ENCODE measurements at regions not wholly inside any gene's neighbourhood (a gene's known extent, or its start where the extent isn't known, plus 50 kb on each side); places are given as distances from the start of the nearest gene placed in this dataset.
"Not testable (repeated sequence)": the region's sequence is repeated elsewhere in the genome, so short reads cannot be mapped to it uniquely, and the experiment has no call there.

DNA sequence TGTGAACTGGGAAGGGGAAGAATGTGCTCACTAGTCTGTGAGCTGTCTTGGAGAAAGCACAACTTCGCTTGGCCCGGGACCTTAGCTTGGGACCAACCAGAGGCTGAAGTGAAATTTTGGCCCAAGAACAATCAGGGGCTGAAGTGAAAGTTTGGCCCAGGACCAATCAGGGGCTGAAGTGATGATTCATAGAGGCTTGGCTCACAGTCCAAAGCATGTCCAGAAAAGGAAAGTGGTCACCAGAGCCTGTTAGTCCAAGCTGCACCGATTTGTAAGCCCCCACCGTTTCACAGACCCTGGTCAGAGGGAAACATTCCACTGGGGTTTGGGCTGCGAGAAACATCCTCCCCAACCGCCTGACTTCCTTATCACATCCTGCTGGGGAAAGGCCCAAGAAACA is 763.3 kb downstream of the SPATA31A7 start:
- peak in 1 of 4 donors; percentile 8 for DNase-seq (ENCODE audit: low read depth in 4 of 4, low spot score in 3 of 4)

DNA sequence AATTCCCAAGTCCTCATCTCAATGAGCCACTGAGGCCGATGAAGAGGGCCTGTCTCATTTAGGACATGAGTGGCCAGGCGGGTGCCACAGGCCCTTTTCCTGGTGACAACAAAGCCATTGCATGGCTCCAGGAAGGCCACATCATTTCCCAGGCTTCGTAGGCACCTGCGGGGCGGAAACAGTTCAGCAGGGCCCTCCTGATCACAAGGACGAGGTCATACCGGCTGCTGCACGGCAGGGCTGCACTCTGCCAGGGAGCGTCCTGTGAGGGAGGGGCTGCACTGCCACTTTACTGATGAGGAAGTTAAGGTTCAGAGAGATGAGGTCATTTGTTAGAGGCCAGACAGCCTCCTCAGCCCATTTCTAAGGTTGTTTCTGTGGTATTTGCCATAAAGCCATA is 781.8 kb downstream of the SPATA31A7 start:
- DNase-seq (ENCODE audit: low read depth in 4 of 4, low spot score in 3 of 4): not testable (repeated sequence)

DNA sequence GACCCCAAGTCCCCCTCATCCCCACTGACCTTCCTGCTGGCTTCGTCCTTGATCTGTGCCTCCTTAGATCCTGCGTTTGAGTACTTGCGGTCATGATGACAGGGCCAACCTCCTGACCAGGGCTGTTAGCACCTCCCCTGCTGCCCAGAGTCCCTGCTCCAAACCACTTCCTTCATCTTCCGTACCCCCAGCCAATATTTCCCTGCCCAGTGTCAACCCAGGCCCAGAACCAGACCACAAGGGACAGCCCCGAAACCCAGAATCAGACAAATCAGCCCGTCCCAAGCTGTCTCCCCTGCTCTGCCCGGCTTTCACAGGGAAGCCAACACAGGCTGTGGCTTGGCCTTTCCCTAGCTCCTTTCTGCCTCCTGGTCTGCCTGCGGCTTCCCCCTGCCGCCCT is 784.7 kb downstream of the SPATA31A7 start:
- DNase-seq (ENCODE audit: low read depth in 4 of 4, low spot score in 3 of 4): not testable (repeated sequence)

DNA sequence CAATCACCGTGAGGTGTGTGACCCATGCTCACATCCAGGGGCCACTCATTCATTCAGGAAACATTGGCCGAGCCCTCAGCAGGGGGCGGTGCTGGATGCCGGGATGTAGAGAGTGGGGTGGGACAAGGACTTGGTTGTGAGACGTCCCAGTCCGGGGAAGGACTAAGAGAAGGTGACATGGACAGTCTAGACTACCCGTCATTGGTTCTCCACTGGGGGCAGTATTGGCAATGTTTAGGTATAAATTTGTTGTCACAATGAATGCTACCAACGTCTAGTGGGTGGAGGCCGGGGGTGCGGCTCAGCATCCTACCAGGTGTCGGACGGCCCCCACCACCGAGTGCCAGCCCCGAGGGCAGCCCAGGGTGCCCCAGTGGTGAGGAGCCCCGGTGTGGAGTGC is 786.5 kb downstream of the SPATA31A7 start:
- not testable (repeated sequence) for DNase-seq (ENCODE audit: low read depth in 4 of 4, low spot score in 3 of 4)

DNA sequence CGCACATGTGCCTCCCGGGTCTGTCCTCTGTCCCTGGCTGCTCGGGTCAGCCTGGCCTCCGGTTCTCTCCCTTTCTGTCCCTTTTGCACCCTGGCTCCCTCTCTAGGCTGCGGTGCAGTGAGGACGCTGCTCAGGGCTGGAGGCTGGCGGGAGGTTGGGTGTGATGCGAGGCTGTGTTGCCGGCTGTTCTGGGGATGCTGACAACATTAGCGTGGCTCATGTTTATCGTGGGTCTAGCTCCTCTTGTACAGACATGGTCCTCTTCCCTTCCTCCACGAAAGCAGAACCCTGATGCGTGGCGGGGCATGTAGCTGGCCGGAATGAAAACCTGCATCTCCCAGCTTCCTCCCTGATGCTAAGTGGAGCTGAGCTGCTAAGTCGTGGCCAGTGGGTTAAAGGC is 792.9 kb downstream of the SPATA31A7 start:
- DNase-seq (ENCODE audit: low read depth in 4 of 4, low spot score in 3 of 4): not testable (repeated sequence)

DNA sequence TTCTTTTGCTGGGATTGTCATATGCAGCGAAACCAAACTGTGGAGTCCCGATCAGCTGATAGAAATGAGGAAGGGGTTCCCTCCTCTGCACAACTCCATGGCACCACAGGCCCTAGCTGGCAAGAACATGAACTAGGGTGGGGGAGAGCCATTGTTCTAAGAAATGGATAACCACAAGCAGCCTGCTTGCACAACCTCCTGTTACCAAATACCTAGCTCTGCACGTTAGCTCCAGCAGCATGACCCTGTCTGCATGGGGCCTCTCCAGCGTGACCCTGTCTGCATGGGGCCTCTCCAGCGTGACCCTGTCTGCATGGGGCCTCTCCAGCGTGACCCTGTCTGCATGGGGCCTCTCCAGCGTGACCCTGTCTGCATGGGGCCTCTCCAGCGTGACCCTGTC is 793.6 kb downstream of the SPATA31A7 start:
- not testable (repeated sequence) for DNase-seq (ENCODE audit: low read depth in 4 of 4, low spot score in 3 of 4)

DNA sequence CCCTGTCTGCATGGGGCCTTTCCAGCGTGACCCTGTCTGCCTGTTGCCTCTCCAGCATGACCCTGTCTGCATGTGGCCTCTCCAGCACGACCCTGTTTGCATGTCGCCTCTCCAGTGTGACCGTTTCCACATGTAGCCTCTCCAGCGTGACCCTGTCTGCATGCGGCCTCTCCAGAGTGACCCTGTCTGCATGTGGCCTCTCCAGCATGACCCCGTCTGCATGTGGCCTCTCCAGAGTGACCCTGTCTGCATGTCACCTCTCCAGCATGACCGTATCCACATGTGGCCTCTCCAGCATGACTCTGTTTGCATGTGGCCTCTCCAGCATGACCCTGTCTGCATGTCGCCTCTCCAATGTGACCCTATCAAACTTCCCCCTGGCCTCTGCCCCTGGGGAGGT is 794.1 kb downstream of the SPATA31A7 start:
- not testable (repeated sequence) for DNase-seq (ENCODE audit: low read depth in 4 of 4, low spot score in 3 of 4)

DNA sequence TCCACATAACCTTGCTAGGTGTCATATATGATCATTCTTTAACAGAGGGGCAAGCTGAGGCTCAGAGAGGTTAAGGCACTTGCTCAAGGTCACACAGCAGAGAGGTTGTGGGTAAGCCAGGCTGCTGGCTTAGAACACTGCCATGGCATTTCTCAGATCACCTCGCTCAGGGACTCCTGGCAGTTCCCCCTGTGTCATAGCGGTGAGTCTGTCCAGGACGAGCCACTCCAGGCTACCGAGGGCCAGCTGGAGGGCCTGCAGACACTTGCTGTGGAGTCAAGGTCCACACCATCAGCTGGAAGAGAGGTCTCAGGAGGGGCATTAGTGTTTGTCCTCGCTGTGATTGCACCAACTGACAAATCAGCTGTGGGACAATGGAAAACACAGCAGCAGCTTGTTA is 794.7 kb downstream of the SPATA31A7 start:
- not testable (repeated sequence) for DNase-seq (ENCODE audit: low read depth in 4 of 4, low spot score in 3 of 4)

DNA sequence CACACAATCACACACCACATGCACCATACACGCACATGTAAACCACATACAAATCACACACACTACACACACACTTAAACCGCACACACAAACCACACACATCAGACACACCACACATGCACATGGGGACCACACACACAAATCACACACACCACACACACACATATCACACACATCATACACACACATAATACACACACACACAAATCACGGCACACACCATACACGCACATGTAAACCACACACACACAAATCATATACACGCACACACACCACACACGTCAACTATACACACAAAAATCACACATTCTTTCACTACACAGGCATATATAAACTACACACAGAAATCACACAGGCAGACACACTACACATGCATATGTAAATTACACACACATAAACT is 802.3 kb downstream of the SPATA31A7 start:
- not testable (repeated sequence) for DNase-seq (ENCODE audit: low read depth in 4 of 4, low spot score in 3 of 4)

DNA sequence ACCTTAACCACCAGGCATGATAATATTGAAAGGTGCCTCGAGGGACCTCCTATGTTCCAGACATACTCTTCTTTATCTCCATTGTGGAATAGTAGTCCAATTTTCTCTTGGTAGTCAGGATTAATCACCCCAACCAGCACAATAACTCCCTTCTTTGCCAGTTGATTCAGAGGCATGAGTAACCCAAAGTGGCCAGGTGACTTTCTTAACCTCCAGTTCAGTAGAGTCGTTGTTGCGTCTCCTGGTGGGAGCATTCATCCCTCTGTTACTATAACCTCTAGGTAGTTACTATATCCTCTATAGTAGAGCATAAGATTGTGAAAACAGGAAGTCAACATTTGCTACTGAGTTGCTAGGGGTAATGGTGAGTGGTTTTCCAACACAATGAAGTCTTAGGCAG is 842.6 kb downstream of the SPATA31A7 start:
- not testable (repeated sequence) for DNase-seq (ENCODE audit: low read depth in 4 of 4, low spot score in 3 of 4)

DNA sequence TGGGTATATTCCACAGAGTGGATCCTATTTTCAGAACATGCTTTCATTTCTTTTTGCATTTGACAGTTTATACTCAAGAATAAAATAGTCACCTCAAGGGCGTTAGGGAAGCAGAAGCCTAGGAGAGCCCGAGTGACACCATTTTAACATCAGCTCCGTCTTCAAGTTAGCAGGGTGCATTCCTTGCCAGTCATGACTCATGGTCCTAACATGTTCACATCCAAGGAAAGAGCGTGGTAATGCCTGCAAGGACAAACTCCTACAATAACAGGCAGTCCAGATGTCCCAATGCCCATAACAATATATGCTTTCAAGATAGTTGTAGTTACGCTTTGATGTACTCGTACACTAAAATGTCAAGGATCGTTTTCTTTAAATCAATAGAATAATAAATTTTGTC is 848.4 kb downstream of the SPATA31A7 start:
- not testable (repeated sequence) for DNase-seq (ENCODE audit: low read depth in 4 of 4, low spot score in 3 of 4)

DNA sequence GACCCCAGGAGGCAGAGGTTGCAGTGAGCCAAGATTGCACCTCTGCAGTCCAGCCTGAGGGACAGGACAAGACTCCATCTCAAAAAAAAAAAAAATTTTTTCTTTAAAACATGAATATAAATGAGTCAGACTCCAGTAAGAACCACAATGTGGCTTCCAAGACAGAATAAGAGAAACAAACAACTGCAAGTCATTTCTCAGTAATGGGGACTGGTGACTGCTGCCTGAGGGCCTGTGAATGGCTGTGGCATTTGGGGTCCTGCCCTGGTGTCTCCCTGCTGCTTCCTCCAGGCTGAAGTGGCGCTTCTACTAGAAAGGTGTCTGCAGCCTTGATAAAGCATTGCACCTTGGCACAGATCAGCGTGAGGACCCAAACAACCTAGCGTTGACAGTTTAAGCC is 868.3 kb downstream of the SPATA31A7 start:
- not testable (repeated sequence) for DNase-seq (ENCODE audit: low read depth in 4 of 4, low spot score in 3 of 4)

DNA sequence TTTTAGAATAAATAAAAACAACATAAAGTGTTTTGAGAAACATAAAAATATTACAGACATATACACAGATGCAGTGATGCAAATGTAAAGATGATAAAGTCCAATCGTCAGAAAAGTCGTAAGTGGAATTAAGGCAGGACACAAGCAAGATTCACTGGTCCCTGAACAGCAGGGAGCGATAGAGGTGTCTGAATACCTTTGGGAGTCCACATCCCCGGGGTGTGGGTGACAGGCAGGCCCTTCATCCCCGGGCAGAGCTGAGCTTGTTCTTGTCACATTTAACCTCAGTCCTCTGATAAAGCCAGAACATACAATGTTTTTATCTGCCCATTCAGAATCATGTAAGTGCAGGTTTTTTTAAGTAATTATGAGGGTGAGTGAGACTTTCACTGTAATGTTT is 881.2 kb downstream of the SPATA31A7 start:
- DNase-seq (ENCODE audit: low read depth in 4 of 4, low spot score in 3 of 4): not testable (repeated sequence)

DNA sequence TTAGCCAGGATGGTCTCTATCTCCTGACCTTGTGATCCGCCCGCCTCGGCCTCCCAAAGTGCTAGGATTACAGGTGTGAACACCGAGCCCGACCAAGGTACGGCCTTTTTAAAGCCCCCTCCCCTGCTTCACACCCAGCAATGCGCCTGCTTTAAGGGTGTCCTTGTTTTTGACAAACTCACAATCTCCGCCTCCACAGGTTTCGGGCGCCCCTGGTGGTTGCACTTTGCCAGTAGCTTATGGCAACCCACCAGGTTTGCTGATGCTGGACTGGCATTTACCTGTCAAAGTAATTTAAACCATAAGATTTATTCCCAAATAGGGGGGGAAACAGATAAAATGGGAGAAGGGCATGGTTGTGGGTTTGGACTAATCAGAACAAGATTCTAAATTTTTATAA is 883.6 kb downstream of the SPATA31A7 start:
- not testable (repeated sequence) for DNase-seq (ENCODE audit: low read depth in 4 of 4, low spot score in 3 of 4)

DNA sequence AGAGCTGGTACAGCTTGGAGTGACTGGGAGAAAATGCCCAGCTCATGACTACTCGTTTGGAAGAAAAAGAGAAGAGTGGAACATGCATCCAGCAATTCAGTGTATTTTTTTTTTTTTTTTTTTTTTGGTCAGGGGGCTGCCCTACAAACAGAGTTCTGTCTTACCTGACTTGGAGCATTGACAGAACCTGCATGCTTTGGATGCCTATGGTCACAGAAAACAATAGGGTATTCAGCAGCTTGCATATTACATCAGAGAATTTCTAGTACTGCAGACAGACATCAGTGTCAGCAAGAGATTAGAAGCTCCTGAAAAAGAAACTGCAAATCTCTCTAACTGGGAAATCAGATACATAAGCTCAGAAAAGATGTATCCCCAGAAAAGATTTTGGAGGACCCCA is 894.4 kb downstream of the SPATA31A7 start:
- not testable (repeated sequence) for DNase-seq (ENCODE audit: low read depth in 4 of 4, low spot score in 3 of 4)

DNA sequence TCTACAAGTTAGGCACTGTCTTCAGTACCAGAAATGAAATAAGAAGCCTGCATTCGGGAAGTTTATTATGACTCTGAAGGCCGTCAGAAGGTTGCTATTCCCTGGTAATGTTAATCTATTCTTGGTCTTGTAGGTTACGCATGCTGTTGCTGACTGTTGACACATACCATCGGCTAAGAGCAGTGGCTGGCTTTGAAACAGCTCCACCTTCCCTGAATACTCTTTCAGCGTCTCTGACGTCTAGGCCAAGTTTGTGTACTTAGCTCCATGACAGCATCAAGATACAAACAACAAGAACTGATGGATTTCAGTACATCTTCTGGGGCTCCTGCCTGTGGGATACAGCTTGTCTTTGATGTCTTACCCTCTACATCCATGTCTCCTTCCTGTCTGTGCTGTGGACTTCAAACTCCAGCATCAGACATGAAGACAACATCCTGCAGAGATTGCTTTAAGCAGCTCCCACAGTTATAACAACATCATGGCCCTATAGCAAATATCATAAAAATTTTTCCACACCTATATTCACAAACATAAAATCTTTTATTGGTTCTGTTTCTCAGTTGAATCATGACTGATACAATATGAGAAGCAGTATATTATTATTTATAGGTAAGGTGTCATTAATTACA is 906.0 kb downstream of the SPATA31A7 start:
- not testable (repeated sequence) for DNase-seq (ENCODE audit: low read depth in 4 of 4, low spot score in 3 of 4)

DNA sequence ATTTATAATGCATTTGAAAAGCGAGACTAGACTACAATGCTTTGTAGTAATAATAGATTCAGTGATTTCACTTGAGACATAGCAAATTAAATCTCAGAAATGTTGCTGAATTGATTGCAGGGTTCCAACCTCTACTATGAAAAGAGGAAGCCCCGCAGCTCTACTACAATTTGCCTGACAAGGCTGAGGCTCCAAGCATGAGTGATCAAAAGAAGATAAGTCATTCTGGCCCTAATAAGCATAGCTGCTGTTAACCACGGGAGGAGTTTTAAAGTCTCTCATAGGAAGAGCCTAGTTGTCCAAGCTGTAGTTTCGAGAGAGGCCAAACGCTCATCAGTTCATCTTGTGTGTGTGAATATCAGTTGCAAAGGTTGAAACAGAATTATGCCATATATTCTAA is 920.6 kb downstream of the SPATA31A7 start:
- DNase-seq (ENCODE audit: low read depth in 4 of 4, low spot score in 3 of 4): not testable (repeated sequence)

DNA sequence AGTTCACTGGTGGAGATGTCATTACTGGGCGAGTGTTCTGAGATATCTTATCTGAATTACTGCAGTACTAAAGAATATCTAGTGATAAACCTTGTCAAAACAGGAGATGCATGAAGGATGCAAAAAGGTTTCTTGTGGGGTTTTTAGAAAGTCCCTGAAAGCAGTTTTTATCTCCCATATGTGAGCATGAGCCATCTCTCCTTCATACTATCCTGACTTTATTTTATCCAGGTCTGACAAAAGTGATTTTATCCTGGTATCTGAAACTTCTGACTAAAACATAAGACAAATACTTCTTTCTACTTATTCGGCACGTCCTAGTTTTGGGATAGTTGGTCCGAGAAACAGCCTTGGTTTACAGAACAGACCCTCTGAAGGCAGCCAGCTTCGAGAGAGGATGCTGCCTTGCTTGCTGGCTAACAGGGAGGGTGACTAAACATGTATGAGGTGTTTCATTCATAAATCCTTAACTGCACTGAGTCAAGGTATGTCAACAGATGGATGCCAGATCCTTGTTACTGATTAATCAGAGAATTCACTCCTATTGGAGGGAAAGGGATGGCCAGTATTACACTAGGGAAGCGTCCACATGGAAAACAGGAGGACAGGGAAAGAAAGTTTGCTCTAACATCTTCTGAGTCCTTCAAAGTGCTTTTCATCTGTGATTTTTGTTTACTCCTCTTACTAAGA is 927.3 kb downstream of the SPATA31A7 start:
- not testable (repeated sequence) for DNase-seq (ENCODE audit: low read depth in 4 of 4, low spot score in 3 of 4)

DNA sequence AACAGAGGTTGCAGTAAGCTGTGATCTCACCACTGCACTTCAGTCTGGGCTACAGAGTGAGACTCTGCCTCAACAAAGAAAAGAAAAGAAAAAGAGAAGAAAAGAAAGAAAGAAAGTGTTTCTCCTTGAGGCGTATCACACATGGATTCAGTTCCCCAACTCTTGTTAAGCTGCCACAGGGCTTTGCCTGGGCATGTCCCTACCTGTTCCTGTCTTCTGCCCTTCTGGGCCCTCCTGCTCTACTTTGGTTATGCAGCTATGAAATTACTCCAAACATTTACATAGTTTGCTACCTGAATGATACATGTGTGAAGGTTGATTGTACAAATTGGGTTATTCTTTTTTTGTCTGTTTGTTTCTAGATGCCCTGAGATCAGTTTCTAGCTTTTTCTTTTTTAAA is 929.8 kb downstream of the SPATA31A7 start:
- not testable (repeated sequence) for DNase-seq (ENCODE audit: low read depth in 4 of 4, low spot score in 3 of 4)

DNA sequence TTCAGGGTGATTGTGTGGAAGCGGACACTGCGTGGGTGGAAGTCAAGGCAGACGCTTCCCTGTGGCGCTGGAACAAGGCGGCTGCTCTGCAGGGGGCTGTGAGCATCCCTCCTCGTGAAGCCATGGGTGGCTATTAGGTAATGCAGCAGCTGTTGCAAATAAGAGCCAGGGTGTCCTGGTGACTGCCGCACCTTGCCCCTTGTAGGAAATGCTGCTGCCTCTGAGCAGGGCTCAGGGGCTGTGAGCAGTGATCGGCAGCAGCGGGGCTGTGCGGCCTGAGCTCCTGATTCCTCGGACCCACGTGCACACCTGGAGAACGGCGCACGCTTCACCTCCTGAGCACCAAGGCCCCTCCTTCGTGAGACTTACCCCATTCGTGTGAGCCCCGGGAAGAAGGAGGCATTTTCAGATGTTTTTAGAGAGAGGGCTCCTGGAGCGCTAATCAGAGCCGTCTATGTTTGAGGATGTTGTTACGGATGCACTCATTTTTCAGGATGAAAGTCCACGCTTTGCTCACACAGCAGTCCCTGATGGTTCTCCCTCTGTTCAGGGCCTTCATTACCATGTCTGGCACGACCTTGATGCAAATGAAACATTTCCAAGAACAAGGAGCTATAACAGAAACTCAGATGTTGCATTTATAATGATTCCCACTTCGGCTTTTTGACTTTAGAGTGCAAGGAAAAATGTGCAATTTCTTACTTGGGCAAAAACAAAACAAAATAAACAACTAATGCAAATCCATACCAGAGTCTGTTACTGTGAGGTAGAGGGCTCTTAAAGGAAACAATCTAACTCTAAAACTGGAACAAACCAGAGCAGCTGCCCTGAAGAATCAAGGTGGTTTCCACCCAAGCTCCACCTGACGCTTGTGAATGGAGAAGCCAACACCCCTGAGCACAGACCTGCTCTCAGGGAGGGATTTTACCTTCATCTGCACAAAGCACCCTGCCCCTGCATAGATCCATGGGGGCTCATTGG is 936.1 kb downstream of the SPATA31A7 start:
- DNase-seq (ENCODE audit: low read depth in 4 of 4, low spot score in 3 of 4): not testable (repeated sequence)

DNA sequence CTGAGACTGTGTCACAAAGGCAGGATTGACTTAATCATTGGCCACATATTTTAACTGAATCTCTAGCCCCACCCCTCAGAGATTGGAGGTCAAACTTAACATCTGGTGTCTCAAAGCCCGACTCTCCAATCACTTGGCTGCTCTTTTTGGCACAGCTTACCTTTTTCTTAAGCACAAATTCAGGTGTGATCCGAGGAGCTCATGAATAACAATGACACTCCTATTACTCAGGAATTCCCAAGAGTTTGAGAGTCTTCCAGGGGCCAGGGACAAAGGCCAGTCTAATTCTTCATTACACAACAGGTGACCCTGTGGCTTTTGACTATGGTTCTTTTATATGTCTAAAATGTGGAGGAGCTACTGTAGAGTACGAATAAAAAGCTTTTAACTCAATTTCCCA is 945.2 kb downstream of the SPATA31A7 start:
- DNase-seq (ENCODE audit: low read depth in 4 of 4, low spot score in 3 of 4): not testable (repeated sequence)

Measured in right renal pelvis (tissue), 4 donors.